GM12892 (cell line): ENCODE measurements at regions not wholly inside any gene's neighbourhood (a gene's known extent, or its start where the extent isn't known, plus 50 kb on each side); places are given as distances from the start of the nearest gene placed in this dataset.

Experiments
- POLR2A ChIP-seq: IDR thresholded peaks from 2 replicates; pipeline ENCODE4 v1.6.1; 2011; ENCODE audit warnings: low read depth, low read length, control low read depth
- POLR2AphosphoS5 ChIP-seq: IDR thresholded peaks from 2 replicates; pipeline ENCODE4 v1.6.1; 2011; ENCODE audit warnings: low read depth, low read length, control low read depth
- TAF1 ChIP-seq: IDR thresholded peaks from 2 replicates; pipeline ENCODE4 v1.6.1; 2011; ENCODE audit warnings: low read depth, mild to moderate bottlenecking, control low read depth, low read length, borderline replicate concordance

- TF ChIP-seq POLR2A: no peak
- no peak for TF ChIP-seq TAF1
- TF ChIP-seq POLR2AphosphoS5: no peak
Observed at GRCh38 chr6:4264081-4264480, 128.7 kb upstream of the ECI2 start.
